ENCODE measurements at regions not wholly inside any gene's neighbourhood (a gene's known extent, or its start where the extent isn't known, plus 50 kb on each side); places are given as distances from the start of the nearest gene placed in this dataset.
"Not testable (repeated sequence)": the region's sequence is repeated elsewhere in the genome, so short reads cannot be mapped to it uniquely, and the experiment has no call there.

GRCh38 chr1:106380772-106381171 lies 675.7 kb upstream of the PRMT6 start:
- no peaks in the 10 kb centered on the region for H3K9me3 ChIP-seq (ENCODE audit: control insufficient read depth, low read length)
- H3K18ac ChIP-seq (ENCODE audit: low read depth in 1 of 2, low read length in 2 of 2), result no peak overlapping the region

GRCh38 chr1:106389160-106389559 lies 667.3 kb upstream of the PRMT6 start:
- not testable (repeated sequence) for H3K4me1 ChIP-seq (ENCODE audit: control insufficient read depth, insufficient read depth, low read depth, low read length); H2BK15ac ChIP-seq (ENCODE audit: low read depth, poor library complexity, severe bottlenecking); H3K9me3 ChIP-seq (ENCODE audit: control insufficient read depth, low read length); H3K18ac ChIP-seq (ENCODE audit: low read depth in 1 of 2, low read length in 2 of 2); H3K4ac ChIP-seq (ENCODE audit: low read depth in 1 of 2, low read length in 2 of 2); H2BK12ac ChIP-seq (ENCODE audit: low read length in 2 of 2); DNase-seq; H3K4me3 ChIP-seq (ENCODE audit: insufficient read depth in 1 of 2, low read depth in 1 of 2, low read length in 2 of 2); H3K79me1 ChIP-seq (replicated peaks; ENCODE audit: low read length, poor library complexity, severe bottlenecking); H3K14ac ChIP-seq (ENCODE audit: low read length in 2 of 2); H3K27me3 ChIP-seq (ENCODE audit: control insufficient read depth in 1 of 2, insufficient read depth in 1 of 2, low read length in 2 of 2); H3K27ac ChIP-seq (ENCODE audit: low read length, poor library complexity, severe bottlenecking); H4K8ac ChIP-seq (ENCODE audit: low read length); H3K4me2 ChIP-seq (ENCODE audit: low read length, poor library complexity, severe bottlenecking); H2AK5ac ChIP-seq (ENCODE audit: low read length, severe bottlenecking); H2BK120ac ChIP-seq (ENCODE audit: low read depth, low read length); H3K9ac ChIP-seq (ENCODE audit: low read length); H2BK5ac ChIP-seq (ENCODE audit: low read depth, low read length, poor library complexity, severe bottlenecking); H3K23ac ChIP-seq (ENCODE audit: low read length in 2 of 2); H2AFZ ChIP-seq (ENCODE audit: low read depth, low read length); H3K36me3 ChIP-seq (ENCODE audit: control insufficient read depth in 1 of 2, insufficient read depth in 2 of 2, low read depth in 1 of 2, low read length in 2 of 2); H4K91ac ChIP-seq (ENCODE audit: low read length)
- 61% methylated on average over 4 of the region's 4 CpGs for WGBS

More at GRCh38 chr1:106380772-106381171, 675.7 kb upstream of the PRMT6 start:
- H2BK120ac ChIP-seq (ENCODE audit: low read depth, low read length), result no peak overlapping the region
- no peak overlapping the region for H3K23ac ChIP-seq (ENCODE audit: low read length in 2 of 2)
- WGBS, result 100% methylated on average over 1 of the region's 1 CpG
- no peak overlapping the region for H3K4me2 ChIP-seq (ENCODE audit: low read length, poor library complexity, severe bottlenecking)
- H2BK5ac ChIP-seq (ENCODE audit: low read depth, low read length, poor library complexity, severe bottlenecking), result no peak overlapping the region
- H4K91ac ChIP-seq (ENCODE audit: low read length), result no peak overlapping the region
- no peak overlapping the region for H2AFZ ChIP-seq (ENCODE audit: low read depth, low read length)
- no peak overlapping the region for H2BK15ac ChIP-seq (ENCODE audit: low read depth, poor library complexity, severe bottlenecking)
- H3K27me3 ChIP-seq (ENCODE audit: control insufficient read depth in 1 of 2, insufficient read depth in 1 of 2, low read length in 2 of 2), result no peaks in the 10 kb centered on the region
- H3K27ac ChIP-seq (ENCODE audit: low read length, poor library complexity, severe bottlenecking), result no peak overlapping the region
- H3K36me3 ChIP-seq (ENCODE audit: control insufficient read depth in 1 of 2, insufficient read depth in 2 of 2, low read depth in 1 of 2, low read length in 2 of 2), result no peaks in the 10 kb centered on the region
- no peak overlapping the region for H2AK5ac ChIP-seq (ENCODE audit: low read length, severe bottlenecking)
- no peaks in the 10 kb centered on the region for H3K79me1 ChIP-seq (replicated peaks; ENCODE audit: low read length, poor library complexity, severe bottlenecking)
- no peak overlapping the region for H3K9ac ChIP-seq (ENCODE audit: low read length)
- H3K4ac ChIP-seq (ENCODE audit: low read depth in 1 of 2, low read length in 2 of 2), result no peak overlapping the region
- no peak for DNase-seq
- no peak overlapping the region for H3K4me3 ChIP-seq (ENCODE audit: insufficient read depth in 1 of 2, low read depth in 1 of 2, low read length in 2 of 2)
- H2BK12ac ChIP-seq (ENCODE audit: low read length in 2 of 2), result no peak overlapping the region
- H3K14ac ChIP-seq (ENCODE audit: low read length in 2 of 2), result no peak overlapping the region
- no peak overlapping the region for H4K8ac ChIP-seq (ENCODE audit: low read length)
- no peaks in the 10 kb centered on the region for H3K4me1 ChIP-seq (ENCODE audit: control insufficient read depth, insufficient read depth, low read depth, low read length)

DNA sequence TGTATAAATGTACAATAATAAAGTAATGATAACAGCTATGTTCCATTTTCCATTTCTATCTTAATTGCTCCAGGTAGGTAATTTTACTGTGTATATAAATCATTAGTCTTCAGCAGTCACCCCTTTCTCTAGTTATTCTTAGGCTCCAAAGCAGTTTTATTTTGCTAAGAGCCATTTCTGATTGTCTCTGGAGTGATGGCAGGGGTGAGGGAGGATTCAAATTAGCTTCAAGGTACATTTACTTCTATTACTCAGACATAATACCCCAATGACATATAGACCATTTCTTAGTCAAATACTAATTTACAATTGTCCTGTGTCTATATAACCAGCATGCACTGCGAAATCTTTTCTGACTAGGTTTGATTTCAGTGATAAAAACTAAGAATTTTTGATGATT lies 663.4 kb upstream of the PRMT6 start:
- no peak overlapping the region for H3K9ac ChIP-seq (ENCODE audit: low read length)
- no peak for DNase-seq
- WGBS, result no CpG with 5 or more reads among the region's 1 CpG

GRCh38 chr1:106396020-106396419 lies 660.5 kb upstream of the PRMT6 start:
- Histone ChIP-seq H3K4me1 (ENCODE audit: control insufficient read depth, insufficient read depth, low read depth, low read length) (no peaks in the 10 kb centered on the region), H3K4ac (ENCODE audit: low read depth in 1 of 2, low read length in 2 of 2) (no peak overlapping the region), H3K27ac (ENCODE audit: low read length, poor library complexity, severe bottlenecking) (no peak overlapping the region), H3K14ac (ENCODE audit: low read length in 2 of 2) (no peak overlapping the region), H2BK15ac (ENCODE audit: low read depth, poor library complexity, severe bottlenecking) (no peak overlapping the region), H3K18ac (ENCODE audit: low read depth in 1 of 2, low read length in 2 of 2) (no peak overlapping the region), H3K36me3 (ENCODE audit: control insufficient read depth in 1 of 2, insufficient read depth in 2 of 2, low read depth in 1 of 2, low read length in 2 of 2) (no peaks in the 10 kb centered on the region), H3K9me3 (ENCODE audit: control insufficient read depth, low read length) (no peaks in the 10 kb centered on the region), H3K27me3 (ENCODE audit: control insufficient read depth in 1 of 2, insufficient read depth in 1 of 2, low read length in 2 of 2) (no peaks in the 10 kb centered on the region), H3K9ac (ENCODE audit: low read length) (no peak overlapping the region), H3K4me2 (ENCODE audit: low read length, poor library complexity, severe bottlenecking) (no peak overlapping the region), H2AFZ (ENCODE audit: low read depth, low read length) (no peak overlapping the region), H2BK120ac (ENCODE audit: low read depth, low read length) (no peak overlapping the region), H2BK5ac (ENCODE audit: low read depth, low read length, poor library complexity, severe bottlenecking) (no peak overlapping the region), H4K8ac (ENCODE audit: low read length) (no peak overlapping the region), H2BK12ac (ENCODE audit: low read length in 2 of 2) (no peak overlapping the region), H3K4me3 (ENCODE audit: insufficient read depth in 1 of 2, low read depth in 1 of 2, low read length in 2 of 2) (no peak overlapping the region), H2AK5ac (ENCODE audit: low read length, severe bottlenecking) (no peak overlapping the region), H3K79me1 (replicated peaks; ENCODE audit: low read length, poor library complexity, severe bottlenecking) (no peaks in the 10 kb centered on the region), H4K91ac (ENCODE audit: low read length) (no peak overlapping the region), H3K23ac (ENCODE audit: low read length in 2 of 2) (no peak overlapping the region)
- no peak for DNase-seq

More for the DNA sequence above, 663.4 kb upstream of the PRMT6 start:
- H3K23ac ChIP-seq (ENCODE audit: low read length in 2 of 2), result no peak overlapping the region
- H2BK120ac ChIP-seq (ENCODE audit: low read depth, low read length), result no peak overlapping the region
- no peaks in the 10 kb centered on the region for H3K9me3 ChIP-seq (ENCODE audit: control insufficient read depth, low read length)
- H3K4me1 ChIP-seq (ENCODE audit: control insufficient read depth, insufficient read depth, low read depth, low read length), result no peaks in the 10 kb centered on the region
- no peak overlapping the region for H3K4me2 ChIP-seq (ENCODE audit: low read length, poor library complexity, severe bottlenecking)
- H3K4ac ChIP-seq (ENCODE audit: low read depth in 1 of 2, low read length in 2 of 2), result no peak overlapping the region
- no peak overlapping the region for H3K27ac ChIP-seq (ENCODE audit: low read length, poor library complexity, severe bottlenecking)
- H2AFZ ChIP-seq (ENCODE audit: low read depth, low read length), result no peak overlapping the region
- H3K4me3 ChIP-seq (ENCODE audit: insufficient read depth in 1 of 2, low read depth in 1 of 2, low read length in 2 of 2), result no peak overlapping the region
- no peak overlapping the region for H3K18ac ChIP-seq (ENCODE audit: low read depth in 1 of 2, low read length in 2 of 2)
- no peak overlapping the region for H3K14ac ChIP-seq (ENCODE audit: low read length in 2 of 2)
- H3K36me3 ChIP-seq (ENCODE audit: control insufficient read depth in 1 of 2, insufficient read depth in 2 of 2, low read depth in 1 of 2, low read length in 2 of 2), result no peaks in the 10 kb centered on the region
- no peaks in the 10 kb centered on the region for H3K79me1 ChIP-seq (replicated peaks; ENCODE audit: low read length, poor library complexity, severe bottlenecking)
- no peak overlapping the region for H2AK5ac ChIP-seq (ENCODE audit: low read length, severe bottlenecking)
- no peak overlapping the region for H4K8ac ChIP-seq (ENCODE audit: low read length)
- no peak overlapping the region for H2BK15ac ChIP-seq (ENCODE audit: low read depth, poor library complexity, severe bottlenecking)
- no peak overlapping the region for H2BK12ac ChIP-seq (ENCODE audit: low read length in 2 of 2)
- H3K27me3 ChIP-seq (ENCODE audit: control insufficient read depth in 1 of 2, insufficient read depth in 1 of 2, low read length in 2 of 2), result no peaks in the 10 kb centered on the region
- H4K91ac ChIP-seq (ENCODE audit: low read length), result no peak overlapping the region
- H2BK5ac ChIP-seq (ENCODE audit: low read depth, low read length, poor library complexity, severe bottlenecking), result no peak overlapping the region
